K562 (cell line): ENCODE measurements at regions not wholly inside any gene's neighbourhood (a gene's known extent, or its start where the extent isn't known, plus 50 kb on each side); places are given as distances from the start of the nearest gene placed in this dataset.

Experiments used
- ARID2 ChIP-seq: fragments of 450-650 bp; IDR thresholded peaks from 2 replicates; pipeline ENCODE4 v1.6.1; 2017; ENCODE audit warnings: antibody characterized with exemption, mild to moderate bottlenecking
- CBFB ChIP-seq: sonication (generic); formaldehyde crosslinking; IDR thresholded peaks from 2 replicates; pipeline ENCODE4 v1.4.0; 2020; ENCODE audit warnings: mild to moderate bottlenecking, missing genetic modification reagents
- CHD7 ChIP-seq: fragments of 200-600 bp; sonication (generic); IDR thresholded peaks from one replicate; pipeline ENCODE4 v1.6.1; 2012; ENCODE audit warnings: mild to moderate bottlenecking, low read depth, low read length, inconsistent platforms
- SMARCC2 ChIP-seq: fragments of 450-650 bp; IDR thresholded peaks from 2 replicates; pipeline ENCODE4 v1.6.1; 2017; ENCODE audit warnings: antibody characterized with exemption, moderate library complexity, mild to moderate bottlenecking, low read depth
- ZNF41 ChIP-seq: fragments of 250-450 bp; sonication (Bioruptor Pico); conservative IDR thresholded peaks from 2 replicates; pipeline ENCODE4 v1.4.0; 2020; ENCODE audit warnings: mild to moderate bottlenecking

- no peak for TF ChIP-seq CHD7
- TF ChIP-seq CBFB (CRISPR knock-in tag): no peak
- TF ChIP-seq ARID2: no peak
- no peak for TF ChIP-seq SMARCC2
- no peak for TF ChIP-seq ZNF41 (CRISPR knock-in tag)
Measured at GRCh38 chr12:74018849-74019248, 518.8 kb upstream of the ATXN7L3B start (continued).
